ENCODE measurements at regions not wholly inside any gene's neighbourhood (a gene's known extent, or its start where the extent isn't known, plus 50 kb on each side); places are given as distances from the start of the nearest gene placed in this dataset.

DNA sequence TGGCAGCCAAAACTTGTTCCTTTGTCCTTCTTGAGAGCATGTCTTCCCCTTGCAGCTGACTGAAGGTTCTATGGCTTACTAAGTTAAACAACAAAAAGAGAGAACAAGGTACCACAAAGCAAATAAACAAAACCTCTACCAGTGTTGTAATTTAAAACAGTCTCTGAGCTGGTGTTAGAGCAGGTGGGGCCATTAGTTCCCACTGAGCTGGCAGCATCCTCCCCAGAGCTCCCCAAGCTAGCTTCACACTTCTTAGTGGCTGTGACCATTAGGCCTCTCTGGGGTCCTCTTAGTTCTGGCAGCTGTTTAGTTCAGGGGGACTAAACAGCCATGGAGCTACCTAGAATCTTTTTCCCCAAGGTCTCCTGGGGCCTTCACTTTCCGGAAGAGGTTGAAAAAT lies 128.6 kb upstream of the ELL2 start:
- no peak for DNase-seq (ENCODE audit: extremely low spot score)
- TF ChIP-seq, protein P1, sequence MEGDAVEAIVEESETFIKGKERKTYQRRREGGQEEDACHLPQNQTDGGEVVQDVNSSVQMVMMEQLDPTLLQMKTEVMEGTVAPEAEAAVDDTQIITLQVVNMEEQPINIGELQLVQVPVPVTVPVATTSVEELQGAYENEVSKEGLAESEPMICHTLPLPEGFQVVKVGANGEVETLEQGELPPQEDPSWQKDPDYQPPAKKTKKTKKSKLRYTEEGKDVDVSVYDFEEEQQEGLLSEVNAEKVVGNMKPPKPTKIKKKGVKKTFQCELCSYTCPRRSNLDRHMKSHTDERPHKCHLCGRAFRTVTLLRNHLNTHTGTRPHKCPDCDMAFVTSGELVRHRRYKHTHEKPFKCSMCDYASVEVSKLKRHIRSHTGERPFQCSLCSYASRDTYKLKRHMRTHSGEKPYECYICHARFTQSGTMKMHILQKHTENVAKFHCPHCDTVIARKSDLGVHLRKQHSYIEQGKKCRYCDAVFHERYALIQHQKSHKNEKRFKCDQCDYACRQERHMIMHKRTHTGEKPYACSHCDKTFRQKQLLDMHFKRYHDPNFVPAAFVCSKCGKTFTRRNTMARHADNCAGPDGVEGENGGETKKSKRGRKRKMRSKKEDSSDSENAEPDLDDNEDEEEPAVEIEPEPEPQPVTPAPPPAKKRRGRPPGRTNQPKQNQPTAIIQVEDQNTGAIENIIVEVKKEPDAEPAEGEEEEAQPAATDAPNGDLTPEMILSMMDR (IDR thresholded peaks at IDR 0.05; ENCODE audit: control extremely low read depth, extremely low read depth, low read depth, missing control alignments), result no peak
- ChIA-PET CTCF (interaction anchor here (0.7 to 1.8 kb wide), 2 partner anchors 9 to 39 kb away, joined by 3 to 8 read pairs; no protein-coding TSS in a partner anchor), POLR2A (no interaction called here)

DNA sequence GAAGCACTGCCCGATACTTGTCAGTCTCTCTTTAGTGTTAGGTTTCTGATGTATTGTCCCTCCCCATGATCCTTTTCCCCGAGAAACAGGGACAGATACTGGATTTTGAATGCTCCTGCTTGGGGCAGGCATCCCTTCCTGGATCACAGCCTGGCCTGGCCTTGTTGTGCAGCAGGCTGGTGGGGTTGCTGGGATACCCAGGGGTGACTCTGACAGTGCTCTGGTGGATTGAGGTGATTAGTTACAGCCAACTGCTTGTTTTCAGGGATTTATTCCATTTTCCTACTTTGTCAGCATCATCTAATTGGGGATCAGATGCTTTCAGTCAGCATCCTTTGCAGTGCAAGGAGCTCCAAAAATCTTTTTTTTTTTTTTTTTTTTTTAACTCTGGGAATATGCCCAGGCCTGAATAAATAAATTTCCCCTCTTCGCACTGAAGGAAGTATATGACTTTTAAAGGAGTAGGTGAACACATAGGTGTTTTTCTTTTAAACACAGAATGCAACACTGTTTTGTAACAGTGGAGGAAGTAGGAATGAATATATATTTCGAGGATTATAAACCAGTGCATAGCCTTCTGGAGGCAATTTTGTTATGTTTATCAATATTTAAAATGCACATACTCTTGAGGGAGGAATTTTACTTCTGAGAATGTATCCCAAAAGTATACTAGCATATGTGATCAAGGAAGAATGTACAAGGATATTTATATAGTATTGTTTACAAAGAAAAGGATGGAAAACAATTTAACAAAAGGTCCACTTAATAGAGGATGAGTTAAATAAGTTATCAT lies 127.3 kb upstream of the ELL2 start:
- DNase-seq (ENCODE audit: extremely low spot score), result no peak
- POLR2A ChIA-PET, result no interaction called here
- CTCF ChIA-PET, result interaction anchor here (2.0 kb wide), 1 partner anchor 9 kb away, joined by 5 read pairs; no protein-coding TSS in a partner anchor
- TF ChIP-seq, protein P1 (IDR thresholded peaks at IDR 0.05; ENCODE audit: control extremely low read depth, extremely low read depth, low read depth, missing control alignments), result no peak

DNA sequence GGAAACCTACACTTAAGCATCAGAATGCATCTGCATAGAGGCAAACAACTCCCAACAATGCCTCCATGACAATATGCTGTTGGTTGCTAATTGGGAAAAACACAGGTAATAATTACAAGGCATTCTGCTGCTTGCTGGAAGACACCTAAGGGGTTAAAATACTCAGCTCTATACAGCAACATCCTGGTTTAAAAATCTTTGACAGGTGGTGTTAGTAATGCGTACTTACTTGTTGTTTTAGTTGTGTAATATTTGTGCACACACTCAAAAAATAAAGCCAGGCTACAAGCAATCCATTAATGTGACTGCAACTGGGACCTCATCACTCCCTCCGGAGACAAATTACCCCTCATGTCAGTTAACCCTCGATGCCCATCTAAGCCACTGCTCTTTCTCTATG lies 126.3 kb upstream of the ELL2 start:
- no peak for DNase-seq (ENCODE audit: extremely low spot score)
- CTCF ChIA-PET, result interaction anchor here (2.0 kb wide), 1 partner anchor 8 kb away, joined by 5 read pairs; no protein-coding TSS in a partner anchor
- POLR2A ChIA-PET, result no interaction called here
- TF ChIP-seq, protein P1 (IDR thresholded peaks at IDR 0.05; ENCODE audit: control extremely low read depth, extremely low read depth, low read depth, missing control alignments), result no peak

DNA sequence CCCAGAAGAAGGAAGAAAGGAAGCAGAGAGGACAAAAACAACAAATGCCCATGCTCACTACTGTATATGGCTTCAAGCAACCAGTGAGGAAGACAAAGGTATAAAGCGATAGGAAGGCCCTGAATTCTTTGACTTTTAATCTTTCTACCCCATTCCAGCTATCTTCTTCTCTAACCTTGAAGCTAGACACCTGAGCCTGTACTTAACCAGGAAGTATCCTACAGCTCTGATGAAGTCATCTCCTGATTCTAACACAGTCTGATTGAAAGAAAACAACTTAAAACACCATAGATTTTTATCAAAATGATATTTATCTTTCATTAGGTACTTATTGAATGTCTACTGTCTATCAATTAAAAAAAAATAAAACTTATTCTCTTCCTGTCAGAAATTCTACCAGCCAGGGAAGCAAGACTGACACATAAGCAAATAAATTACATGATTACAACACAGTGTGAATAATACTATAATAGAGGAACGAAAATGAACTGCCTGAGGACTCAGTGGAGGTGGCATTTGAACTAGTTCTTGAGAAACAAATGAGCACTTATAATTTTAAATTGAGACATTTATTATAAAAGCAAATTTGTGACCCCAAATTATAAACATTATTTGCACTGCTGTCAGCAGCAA lies 123.3 kb upstream of the ELL2 start:
- no peak for DNase-seq (ENCODE audit: extremely low spot score)
- POLR2A ChIA-PET, result no interaction called here
- CTCF ChIA-PET, result no interaction called here
- TF ChIP-seq, protein P1 (IDR thresholded peaks at IDR 0.05; ENCODE audit: control extremely low read depth, extremely low read depth, low read depth, missing control alignments), result no peak

DNA sequence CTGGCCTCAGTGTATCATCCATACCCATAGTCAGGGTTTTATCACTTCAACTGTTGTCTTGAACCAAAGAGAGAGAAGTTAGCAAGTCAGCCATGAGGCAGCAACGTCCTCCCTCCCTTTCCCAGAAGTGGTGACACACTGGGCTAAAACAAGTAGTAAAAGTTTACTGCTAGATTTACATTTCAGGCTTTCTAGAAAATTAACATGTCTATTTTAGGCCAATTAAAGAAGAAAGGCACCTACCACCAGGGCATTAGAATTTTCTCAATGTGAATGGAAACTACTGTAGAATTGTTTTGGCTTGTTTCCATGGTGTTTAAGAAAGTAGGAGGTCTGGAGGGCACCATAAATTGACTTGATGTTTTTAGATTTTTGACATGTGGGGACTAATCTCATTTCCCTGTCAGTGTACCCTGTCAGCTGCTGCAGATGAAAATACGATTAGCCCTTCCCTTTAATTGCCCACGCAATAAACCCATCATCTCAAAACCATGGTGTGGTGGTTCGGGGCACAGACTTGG lies 121.8 kb upstream of the ELL2 start:
- no peak for DNase-seq (ENCODE audit: extremely low spot score)
- ChIA-PET POLR2A (no interaction called here), CTCF (interaction anchor here (1.0 kb wide), 2 partner anchors 8 to 13 kb away, joined by 3 to 4 read pairs; no protein-coding TSS in a partner anchor)
- TF ChIP-seq, protein P1 (IDR thresholded peaks at IDR 0.05; ENCODE audit: control extremely low read depth, extremely low read depth, low read depth, missing control alignments), result no peak

DNA sequence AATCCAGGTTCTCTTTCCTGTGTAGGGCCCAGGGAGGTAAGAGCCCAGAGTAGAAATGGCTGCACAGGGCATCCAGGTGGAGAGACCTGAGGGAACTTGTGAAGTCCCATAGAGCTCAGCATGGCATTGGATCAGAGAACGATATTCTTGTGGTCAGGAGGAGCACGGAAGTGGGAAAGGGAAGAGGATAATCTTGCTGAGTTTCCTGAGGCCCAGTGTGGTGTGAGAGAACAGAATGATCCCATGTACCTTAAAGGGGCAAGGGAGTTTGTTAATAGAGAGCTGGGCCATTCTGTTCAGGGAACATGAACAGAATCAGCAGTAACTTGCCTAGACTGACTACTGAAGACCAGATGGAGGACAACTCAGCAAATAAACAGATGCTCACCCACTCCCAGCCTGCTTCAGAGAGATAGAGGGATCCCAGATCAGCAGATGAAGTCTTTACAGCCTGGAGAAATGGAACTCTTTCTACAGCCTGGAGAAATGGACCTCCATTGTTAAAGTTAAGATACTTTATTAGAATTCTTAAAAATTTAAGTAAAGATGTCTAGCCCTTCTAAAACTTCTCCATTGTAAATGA lies 119.7 kb upstream of the ELL2 start:
- TF ChIP-seq, protein P1 (IDR thresholded peaks at IDR 0.05; ENCODE audit: control extremely low read depth, extremely low read depth, low read depth, missing control alignments), result no peak
- POLR2A ChIA-PET, result no interaction called here

More for the DNA sequence above, 119.7 kb upstream of the ELL2 start:
- DNase-seq (ENCODE audit: extremely low spot score), result no peak
- CTCF ChIA-PET, result interaction anchor here (1.0 to 2.6 kb wide), 6 partner anchors 9 to 209 kb away, joined by 3 to 8 read pairs (median 4); no protein-coding TSS in a partner anchor
